NCI-H1694 treated with DMSO at 0.1 percent for 48 hours (cell line): ENCODE measurements at regions not wholly inside any gene's neighbourhood (a gene's known extent, or its start where the extent isn't known, plus 50 kb on each side); places are given as distances from the start of the nearest gene placed in this dataset.
"Not testable (repeated sequence)": the region's sequence is repeated elsewhere in the genome, so short reads cannot be mapped to it uniquely, and the experiment has no call there.

Source experiments
- DNase-seq: peaks from one replicate; lab custom pipeline; 2025; lab: John Stamatoyannopoulos, UW

GRCh38 chr6:121594053-121594452 is 158.6 kb downstream of the GJA1 start:
- no peak for DNase-seq

- no peak for DNase-seq
Observed at GRCh38 chr6:121595646-121596045, 160.2 kb downstream of the GJA1 start.

DNA sequence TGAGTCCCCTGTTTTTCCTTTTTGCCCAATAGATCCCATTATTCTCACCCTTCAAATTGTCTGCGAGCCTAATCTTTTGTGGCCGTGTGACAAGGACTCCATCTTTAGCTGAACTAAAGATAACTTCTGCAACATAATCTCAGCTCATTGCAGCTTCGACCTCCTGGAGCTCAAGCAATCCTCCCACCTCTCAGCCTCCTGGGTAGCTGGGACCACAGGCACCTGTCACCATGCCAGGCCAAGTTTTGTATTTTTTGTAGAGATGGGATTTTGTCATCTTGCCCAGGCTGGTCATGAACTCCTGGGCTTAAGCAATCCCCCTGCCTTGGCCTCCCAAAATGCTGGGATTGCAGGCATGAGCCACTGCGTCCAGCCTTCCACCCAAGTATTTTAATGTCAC is 161.0 kb downstream of the GJA1 start:
- no peak for DNase-seq

- no peak for DNase-seq
Observed at GRCh38 chr6:121597654-121598053, 162.2 kb downstream of the GJA1 start.

GRCh38 chr6:121599331-121599730 is 163.9 kb downstream of the GJA1 start:
- DNase-seq, result not testable (repeated sequence)

- no peak for DNase-seq
Observed at GRCh38 chr6:121600389-121601168, 165.1 kb downstream of the GJA1 start.

GRCh38 chr6:121603486-121603885 is 168.0 kb downstream of the GJA1 start:
- no peak for DNase-seq

DNA sequence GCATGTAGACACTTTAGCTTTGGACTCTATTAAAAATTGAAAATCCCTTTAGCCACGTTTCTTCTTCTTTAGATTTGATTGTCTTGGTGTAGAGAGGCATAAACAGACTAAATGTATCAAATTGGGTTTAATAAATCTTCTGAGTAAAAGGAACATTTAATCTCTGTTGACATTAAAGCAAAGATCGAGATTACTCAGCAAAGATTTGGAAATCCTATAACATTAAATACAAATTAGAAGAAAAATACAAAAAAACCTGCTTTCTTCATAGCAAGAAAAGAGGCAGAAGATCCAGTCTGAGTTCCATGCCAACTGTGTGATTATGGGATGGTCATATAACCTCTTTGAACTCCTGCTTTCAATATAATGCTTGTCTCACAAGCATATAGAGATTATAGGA is 172.3 kb downstream of the GJA1 start:
- no peak for DNase-seq

DNA sequence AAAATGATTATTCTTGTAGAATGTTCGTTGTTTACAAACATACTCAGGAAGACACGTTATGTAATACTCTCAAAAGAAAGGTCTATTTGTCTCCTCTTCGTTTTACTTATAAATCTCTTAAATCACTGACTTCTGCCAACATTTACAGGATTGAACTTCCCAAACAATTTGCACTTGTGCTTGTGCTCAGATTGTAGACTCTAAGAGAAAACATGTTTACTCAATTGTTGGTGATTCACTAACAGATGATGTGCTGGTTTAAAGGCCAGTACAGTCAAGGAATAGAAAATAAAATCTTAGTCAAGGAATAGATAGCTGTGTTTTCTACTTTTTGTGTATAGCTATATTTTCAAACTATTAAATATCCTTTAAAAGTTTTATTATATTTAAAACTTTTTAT is 172.8 kb downstream of the GJA1 start:
- no peak for DNase-seq

GRCh38 chr6:121609281-121609680 is 173.8 kb downstream of the GJA1 start:
- no peak for DNase-seq

DNA sequence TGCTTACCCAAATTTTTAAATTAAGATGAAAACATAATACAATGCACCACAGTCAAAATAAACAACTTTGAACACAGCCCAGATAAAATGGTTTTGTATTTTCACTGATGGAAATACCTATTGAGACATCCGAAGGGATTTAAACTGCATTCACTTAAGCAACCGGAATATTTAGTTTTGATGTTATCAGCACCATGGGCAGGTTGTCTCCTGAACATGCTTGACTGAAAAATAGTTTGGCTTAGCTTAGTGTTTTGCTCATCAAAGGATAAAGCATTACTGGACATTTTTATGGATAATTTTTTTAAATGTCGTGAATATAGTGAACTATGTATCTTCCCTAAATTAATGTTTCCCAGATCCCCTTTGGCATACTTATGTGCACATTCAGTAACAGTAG is 177.5 kb downstream of the GJA1 start:
- DNase-seq, result no peak

DNA sequence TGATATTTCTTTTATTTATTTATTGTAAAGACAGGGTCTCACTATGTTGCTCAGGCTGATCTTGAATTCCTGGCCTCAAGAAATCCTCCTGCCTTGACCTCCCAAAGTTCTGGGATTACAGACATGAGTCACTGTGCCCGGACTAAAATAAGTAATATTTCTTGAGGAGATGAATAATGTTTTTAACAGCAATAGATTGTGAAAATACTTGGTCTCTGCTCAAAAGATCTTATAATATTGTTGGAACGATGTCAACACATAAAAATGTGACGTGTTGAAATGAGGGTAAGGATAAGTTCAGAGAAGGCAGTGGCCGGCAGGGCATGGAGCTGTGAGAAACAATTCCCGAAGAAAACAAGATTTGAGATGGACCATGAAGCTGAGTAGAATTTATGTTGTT is 178.7 kb downstream of the GJA1 start:
- no peak for DNase-seq

- DNase-seq, result no peak
Observed at GRCh38 chr6:121615493-121615892, 180.0 kb downstream of the GJA1 start.

DNA sequence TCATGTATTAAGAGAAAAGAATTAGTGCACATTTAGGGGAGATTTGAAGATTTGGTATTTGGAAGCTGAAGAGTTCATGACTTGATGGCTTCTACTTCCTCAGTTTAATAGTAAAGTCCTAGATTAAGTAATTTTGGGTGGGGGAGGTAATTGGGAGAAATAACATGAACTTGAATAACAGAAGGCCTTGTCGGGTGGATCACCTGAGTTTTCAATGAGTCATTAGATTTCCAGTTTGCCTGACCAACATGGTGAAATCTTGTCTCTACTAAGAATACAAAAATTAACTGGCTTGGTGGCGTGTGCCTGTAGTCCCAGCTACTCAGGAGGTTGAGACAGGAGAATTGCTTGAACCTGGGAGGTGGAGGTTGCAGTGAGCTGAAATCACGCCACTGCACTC is 181.0 kb downstream of the GJA1 start:
- no peak for DNase-seq

DNA sequence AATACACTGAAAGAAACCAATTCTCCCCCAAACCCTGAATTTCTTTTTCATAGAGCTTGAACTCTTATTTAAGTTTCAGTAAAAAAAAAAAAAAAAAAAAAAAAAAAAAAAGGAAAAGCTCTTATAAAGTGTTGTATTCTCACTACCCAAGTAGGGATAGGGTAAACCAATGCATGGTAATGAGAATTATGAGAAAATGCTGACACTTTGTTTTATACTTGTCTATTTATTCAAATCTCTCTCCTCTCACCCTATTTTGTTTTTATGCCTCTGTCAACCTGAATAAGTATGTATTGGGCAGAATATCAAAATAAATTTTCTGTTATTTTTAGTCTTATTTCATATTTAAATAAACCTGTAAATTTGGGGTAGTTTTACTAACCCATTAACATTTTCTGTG is 181.9 kb downstream of the GJA1 start:
- DNase-seq, result no peak

DNA sequence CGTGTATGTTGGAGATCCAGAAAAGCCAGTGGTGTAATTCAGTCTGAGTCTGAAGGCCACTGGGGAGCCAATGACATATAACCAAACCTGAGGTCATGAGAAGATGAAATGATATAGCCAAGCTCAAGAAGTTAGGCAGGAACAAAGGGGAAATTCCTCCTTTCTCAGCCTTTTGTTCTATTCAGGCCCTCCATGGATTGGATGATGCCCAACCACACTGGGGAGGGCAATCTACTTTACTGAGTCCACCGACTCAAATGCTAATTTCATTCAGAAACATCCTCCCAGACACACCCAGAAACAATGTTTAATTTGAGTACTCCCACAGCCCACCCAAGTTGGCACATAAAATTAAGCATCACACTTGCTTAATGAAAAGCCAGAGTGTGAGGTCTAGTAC is 183.6 kb downstream of the GJA1 start:
- DNase-seq, result no peak

DNA sequence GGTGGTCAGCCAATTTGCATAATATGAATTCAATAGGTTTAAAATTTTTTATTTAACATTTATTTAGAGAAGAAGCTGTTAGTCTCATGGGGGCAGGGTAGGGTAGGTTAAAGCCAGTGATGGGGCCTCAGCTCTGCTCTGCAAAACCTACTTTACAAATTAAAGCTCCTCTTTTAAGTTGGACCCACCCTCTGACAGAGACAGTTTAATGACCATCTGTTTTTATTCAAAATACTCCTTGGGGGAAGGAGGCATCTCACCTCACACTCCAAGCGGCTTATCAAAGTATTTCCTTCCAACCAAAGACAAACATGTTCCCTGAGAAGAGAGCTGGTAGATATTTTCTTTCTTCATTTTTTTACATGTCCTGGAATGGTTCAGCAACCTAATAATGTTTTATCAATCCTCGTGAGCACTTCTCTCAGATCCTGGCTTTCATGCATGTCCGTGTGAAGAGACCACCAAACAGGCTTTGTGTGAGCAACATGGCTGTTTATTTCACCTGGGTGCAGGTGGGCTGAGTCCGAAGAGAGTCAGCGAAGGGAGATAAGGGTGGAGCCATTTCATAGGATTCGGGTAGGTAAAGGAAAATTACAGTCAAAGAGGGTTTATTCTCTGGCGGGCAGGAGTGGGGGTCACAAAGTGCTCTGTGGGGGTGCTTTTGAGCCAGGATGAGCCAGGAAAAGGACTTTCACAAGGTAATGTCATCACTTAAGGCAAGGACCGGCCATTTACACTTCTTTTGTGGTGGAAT is 184.7 kb downstream of the GJA1 start:
- DNase-seq, result no peak

DNA sequence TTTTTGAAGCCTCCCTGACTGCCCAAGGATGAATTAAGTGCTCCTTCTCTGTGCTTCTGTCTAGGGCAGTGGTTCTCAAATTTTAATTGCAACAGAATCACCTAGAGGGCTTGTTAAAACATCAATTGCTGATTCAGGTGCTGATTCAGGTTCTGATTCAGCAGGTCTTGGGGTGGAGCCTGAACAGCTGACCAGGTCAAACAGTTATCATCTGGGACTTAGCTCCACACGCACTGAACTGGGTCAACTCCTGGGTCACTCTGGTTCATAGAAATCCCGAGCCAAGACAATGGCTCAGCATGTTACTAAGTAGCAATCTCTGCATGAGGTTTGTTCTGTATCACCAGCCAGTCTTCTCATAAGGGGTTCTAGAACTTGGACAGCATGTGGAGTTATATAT is 192.3 kb downstream of the GJA1 start:
- DNase-seq, result no peak

DNA sequence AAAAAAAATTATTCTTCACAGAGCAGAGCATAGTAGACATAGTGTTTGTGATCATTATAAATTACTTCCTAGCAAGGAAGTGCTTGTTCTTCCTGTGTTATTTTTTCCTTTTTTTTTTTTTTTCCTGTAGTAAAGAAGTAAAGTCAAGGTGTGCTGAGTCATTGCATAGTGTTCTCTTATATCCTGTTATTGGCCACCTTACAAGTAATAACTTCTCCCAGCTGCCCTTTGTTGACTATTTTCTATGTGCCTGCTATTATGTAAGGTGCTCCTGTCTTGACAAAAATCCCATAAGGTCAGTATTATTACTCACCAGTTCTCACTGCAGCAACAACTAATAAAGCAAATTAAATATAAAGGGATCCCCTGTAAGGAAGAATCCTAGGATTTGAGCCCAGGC is 195.3 kb downstream of the GJA1 start:
- no peak for DNase-seq

- DNase-seq, result not testable (repeated sequence)
Observed at GRCh38 chr6:121631752-121632151, 196.3 kb downstream of the GJA1 start.

DNA sequence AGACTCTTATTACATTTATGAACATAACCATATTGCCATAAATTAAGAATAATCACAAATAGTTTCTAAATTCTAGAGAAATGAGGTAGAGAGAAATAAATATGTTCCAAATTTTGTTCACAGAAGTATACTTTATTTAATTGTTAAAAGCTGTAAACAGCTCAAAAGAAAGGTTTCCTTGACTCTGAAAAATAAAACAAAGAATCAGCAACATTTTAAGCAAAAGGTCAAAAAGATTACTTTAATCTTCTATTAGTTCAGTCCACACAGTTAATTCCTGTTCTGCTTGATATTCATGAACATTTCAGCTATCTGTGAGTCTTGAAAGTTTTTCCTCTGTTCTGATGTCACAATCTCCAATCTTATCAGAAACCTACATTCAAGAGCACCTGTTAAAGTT is 197.9 kb downstream of the GJA1 start:
- DNase-seq, result no peak

- DNase-seq, result not testable (repeated sequence)
Observed at GRCh38 chr6:121634586-121634985, 199.1 kb downstream of the GJA1 start.

DNA sequence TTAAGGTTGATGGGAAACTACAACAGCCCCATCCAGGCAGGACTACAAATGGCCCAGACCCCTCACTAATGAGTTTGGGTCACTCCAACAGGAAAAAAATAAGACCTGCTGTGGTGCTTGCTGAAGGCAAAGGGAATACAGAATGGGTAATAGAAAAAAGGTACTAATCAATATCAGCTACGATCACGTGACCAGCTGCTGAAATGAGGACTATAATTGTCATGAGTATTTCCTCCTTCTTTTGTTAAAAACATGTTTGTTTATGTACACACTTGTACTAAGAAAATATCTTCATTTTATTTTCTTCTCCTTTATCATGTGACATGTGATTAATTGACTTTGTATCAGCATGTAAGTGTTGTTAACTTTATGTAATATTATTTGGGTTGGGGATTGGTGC is 199.9 kb downstream of the GJA1 start:
- DNase-seq, result no peak

GRCh38 chr6:121636217-121636616 is 200.8 kb downstream of the GJA1 start:
- not testable (repeated sequence) for DNase-seq
